ENCODE measurements at regions not wholly inside any gene's neighbourhood (a gene's known extent, or its start where the extent isn't known, plus 50 kb on each side); places are given as distances from the start of the nearest gene placed in this dataset.
"Not testable (repeated sequence)": the region's sequence is repeated elsewhere in the genome, so short reads cannot be mapped to it uniquely, and the experiment has no call there.

DNA sequence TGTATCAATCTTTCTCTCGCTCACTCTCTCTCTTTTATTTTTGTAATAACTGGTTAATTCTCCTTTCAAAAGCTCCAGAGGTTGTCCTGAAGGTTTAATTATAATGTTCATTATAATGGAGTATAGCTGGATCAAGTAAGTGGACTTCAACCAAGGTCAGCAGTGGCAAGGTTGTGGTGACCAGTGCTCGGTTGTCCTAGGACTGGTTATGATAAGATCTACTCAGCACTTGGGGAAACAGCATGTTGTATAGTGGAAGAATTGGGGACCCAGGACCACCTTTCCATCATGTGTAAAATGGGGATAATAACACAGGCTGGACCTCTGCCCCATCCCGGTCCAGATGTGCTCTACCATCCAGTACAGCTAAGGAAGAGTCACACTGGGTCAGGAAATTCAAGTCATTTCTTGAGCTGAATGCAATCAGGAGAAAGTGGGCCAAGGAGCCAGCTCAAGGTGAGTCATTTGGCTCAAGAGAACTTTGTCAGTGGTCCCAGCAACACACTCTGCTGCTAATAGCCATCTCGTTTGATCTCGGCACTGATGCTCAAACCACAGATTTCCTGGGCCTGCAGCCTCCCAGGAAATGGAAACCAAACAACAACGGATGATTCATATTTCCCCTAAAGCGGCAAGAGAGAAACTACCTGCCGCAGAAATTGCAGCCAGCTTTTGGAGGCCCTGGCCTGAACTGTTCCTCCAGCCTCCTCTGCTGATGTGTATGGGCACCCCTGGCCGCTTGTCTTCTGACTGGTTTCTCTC, 123.6 kb upstream of the RBPJ start:
- no peak overlapping the region for H3K4me3 ChIP-seq (ENCODE audit: low read length)
- TF ChIP-seq, protein P1, sequence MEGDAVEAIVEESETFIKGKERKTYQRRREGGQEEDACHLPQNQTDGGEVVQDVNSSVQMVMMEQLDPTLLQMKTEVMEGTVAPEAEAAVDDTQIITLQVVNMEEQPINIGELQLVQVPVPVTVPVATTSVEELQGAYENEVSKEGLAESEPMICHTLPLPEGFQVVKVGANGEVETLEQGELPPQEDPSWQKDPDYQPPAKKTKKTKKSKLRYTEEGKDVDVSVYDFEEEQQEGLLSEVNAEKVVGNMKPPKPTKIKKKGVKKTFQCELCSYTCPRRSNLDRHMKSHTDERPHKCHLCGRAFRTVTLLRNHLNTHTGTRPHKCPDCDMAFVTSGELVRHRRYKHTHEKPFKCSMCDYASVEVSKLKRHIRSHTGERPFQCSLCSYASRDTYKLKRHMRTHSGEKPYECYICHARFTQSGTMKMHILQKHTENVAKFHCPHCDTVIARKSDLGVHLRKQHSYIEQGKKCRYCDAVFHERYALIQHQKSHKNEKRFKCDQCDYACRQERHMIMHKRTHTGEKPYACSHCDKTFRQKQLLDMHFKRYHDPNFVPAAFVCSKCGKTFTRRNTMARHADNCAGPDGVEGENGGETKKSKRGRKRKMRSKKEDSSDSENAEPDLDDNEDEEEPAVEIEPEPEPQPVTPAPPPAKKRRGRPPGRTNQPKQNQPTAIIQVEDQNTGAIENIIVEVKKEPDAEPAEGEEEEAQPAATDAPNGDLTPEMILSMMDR (IDR thresholded peaks at IDR 0.05; ENCODE audit: insufficient read depth, low read depth, low read length, missing control alignments) = no peak
- peak; percentile 92 for DNase-seq (ENCODE audit: low read depth)

DNA sequence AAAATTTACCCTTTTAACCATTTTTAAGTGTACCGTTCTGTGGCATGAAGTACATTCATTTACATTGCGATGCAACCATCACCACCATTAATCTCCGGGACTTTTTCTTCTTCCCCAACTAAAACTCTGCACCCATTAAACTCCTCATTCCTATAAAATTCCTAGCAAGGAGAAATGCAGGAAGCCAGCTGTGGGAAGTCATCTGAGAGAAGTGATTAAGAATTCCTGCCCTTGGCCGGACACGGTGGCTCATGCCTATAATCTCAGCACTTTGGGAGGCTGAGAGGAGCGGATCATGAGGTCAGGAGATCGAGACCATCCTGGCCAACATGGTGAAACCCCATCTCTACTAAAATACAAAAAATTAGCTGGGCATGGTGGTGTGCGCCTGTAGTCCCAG, 121.9 kb upstream of the RBPJ start:
- not testable (repeated sequence) for DNase-seq (ENCODE audit: low read depth); H3K4me3 ChIP-seq (ENCODE audit: low read length)

DNA sequence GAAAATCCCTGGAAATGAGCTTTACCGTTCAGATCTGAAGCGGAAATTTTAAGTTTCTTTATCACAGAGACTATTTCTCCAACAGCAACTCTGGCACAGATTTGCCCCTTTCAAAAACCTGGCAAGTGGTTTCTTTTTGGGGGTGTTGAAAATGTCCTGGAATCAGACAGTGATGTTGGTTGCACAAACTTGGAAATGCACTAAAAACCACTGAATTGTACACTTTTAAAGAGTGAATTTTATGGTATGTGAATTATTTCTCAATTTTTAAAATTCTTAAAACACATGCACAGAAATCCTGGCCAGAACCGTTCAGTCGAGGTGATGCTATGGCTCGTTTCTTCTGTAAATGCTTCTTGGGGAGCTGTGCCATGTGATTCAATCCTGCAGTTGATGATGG, 121.2 kb upstream of the RBPJ start:
- no peak overlapping the region for H3K4me3 ChIP-seq (ENCODE audit: low read length)
- no peak for DNase-seq (ENCODE audit: low read depth)
- TF ChIP-seq, protein P1 (IDR thresholded peaks at IDR 0.05; ENCODE audit: insufficient read depth, low read depth, low read length, missing control alignments) = no peak

GRCh38 chr4:26201120-26201519, 119.7 kb upstream of the RBPJ start:
- H3K4me3 ChIP-seq (ENCODE audit: low read length) = no peak overlapping the region
- TF ChIP-seq, protein P1 (IDR thresholded peaks at IDR 0.05; ENCODE audit: insufficient read depth, low read depth, low read length, missing control alignments) = no peak
- DNase-seq (ENCODE audit: low read depth) = no peak

GRCh38 chr4:26204249-26204825, 116.5 kb upstream of the RBPJ start:
- no peak for DNase-seq (ENCODE audit: low read depth)
- no peak overlapping the region for H3K4me3 ChIP-seq (ENCODE audit: low read length)
- TF ChIP-seq, protein P1 (IDR thresholded peaks at IDR 0.05; ENCODE audit: insufficient read depth, low read depth, low read length, missing control alignments) = no peak

DNA sequence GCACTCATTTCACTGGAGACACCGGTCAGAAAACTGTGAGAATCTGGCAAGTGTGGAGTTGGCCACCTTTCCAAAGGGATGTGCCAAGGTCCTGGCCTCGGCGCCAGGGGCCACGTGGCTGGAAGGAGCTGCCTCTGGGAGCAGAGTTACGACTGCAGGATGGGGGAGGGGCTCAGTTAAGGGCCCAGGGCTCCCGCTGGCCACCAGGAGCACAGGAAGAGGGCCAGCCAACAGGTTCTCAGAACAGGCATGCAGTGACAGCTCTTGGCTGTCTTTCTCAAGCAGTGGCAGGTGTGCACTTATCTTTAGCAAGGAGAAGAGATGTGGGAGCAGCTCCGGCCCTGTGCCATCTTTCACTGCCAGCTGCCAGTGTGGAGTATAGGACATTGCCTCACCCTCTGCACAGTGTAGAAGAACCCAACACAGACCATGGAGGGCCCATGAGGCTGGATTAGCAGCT, 115.9 kb upstream of the RBPJ start:
- no peak overlapping the region for H3K4me3 ChIP-seq (ENCODE audit: low read length)
- no peak for DNase-seq (ENCODE audit: low read depth)
- TF ChIP-seq, protein P1 (IDR thresholded peaks at IDR 0.05; ENCODE audit: insufficient read depth, low read depth, low read length, missing control alignments) = no peak

DNA sequence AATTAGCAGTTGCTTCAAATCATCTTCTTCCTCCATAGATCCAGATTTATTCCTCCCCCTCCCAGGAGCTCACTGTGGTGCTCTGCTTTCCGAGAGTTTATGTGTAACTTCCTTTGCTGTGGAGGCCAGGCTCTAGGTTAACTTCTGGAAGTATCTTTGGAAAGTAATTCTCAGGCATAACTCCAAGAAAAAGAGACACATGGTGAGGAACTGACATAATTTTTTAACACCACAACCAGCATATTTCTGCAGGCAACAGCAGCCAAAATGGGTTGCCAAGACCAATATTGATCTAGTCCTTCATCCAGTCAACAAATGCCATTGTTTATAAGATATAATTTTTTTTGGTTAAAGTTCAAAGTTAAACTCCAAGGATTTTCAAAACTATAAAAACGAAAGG, 114.5 kb upstream of the RBPJ start:
- no peak for DNase-seq (ENCODE audit: low read depth)
- H3K4me3 ChIP-seq (ENCODE audit: low read length) = no peak overlapping the region
- TF ChIP-seq, protein P1 (IDR thresholded peaks at IDR 0.05; ENCODE audit: insufficient read depth, low read depth, low read length, missing control alignments) = no peak
